KMS-11 (cell line): ENCODE measurements at regions not wholly inside any gene's neighbourhood (a gene's known extent, or its start where the extent isn't known, plus 50 kb on each side); places are given as distances from the start of the nearest gene placed in this dataset.
"Not testable (repeated sequence)": the region's sequence is repeated elsewhere in the genome, so short reads cannot be mapped to it uniquely, and the experiment has no call there.

Experiments used
- H2AFZ ChIP-seq: fragments of 200-600 bp; sonication (generic); 2 replicates; pipeline ENCODE4 v1.6.1; 2016; ENCODE audit warnings: antibody characterized with exemption, mixed run types, low read depth
- H3K27ac ChIP-seq: fragments of 200-600 bp; sonication (generic); 2 replicates; pipeline ENCODE4 v1.6.1; 2016; ENCODE audit warnings: mild to moderate bottlenecking, mixed run types
- H3K27me3 ChIP-seq: fragments of 200-600 bp; sonication (generic); 2 replicates; pipeline ENCODE4 v1.6.1; 2017; ENCODE audit warnings: mild to moderate bottlenecking, low read depth, mixed run types, moderate library complexity; ENCODE audit not compliant: insufficient read depth
- H3K36me3 ChIP-seq: fragments of 200-600 bp; sonication (generic); 2 replicates; pipeline ENCODE4 v1.6.1; 2017; ENCODE audit warnings: mild to moderate bottlenecking, mixed run types; ENCODE audit not compliant: insufficient read depth
- H3K4me1 ChIP-seq: fragments of 200-600 bp; sonication (generic); 2 replicates; pipeline ENCODE4 v1.6.1; 2016; ENCODE audit warnings: mild to moderate bottlenecking, low read depth, mixed run types; ENCODE audit not compliant: poor library complexity, severe bottlenecking
- H3K4me2 ChIP-seq: fragments of 200-600 bp; sonication (generic); 2 replicates; pipeline ENCODE4 v1.7.0; 2016; ENCODE audit warnings: mild to moderate bottlenecking, mixed run types
- H3K4me3 ChIP-seq: fragments of 200-600 bp; sonication (generic); IDR thresholded peaks from 2 replicates; pipeline ENCODE4 v1.6.1; 2017; ENCODE audit warnings: low read depth, low read length, mixed read lengths; ENCODE audit not compliant: insufficient read depth
- H3K79me2 ChIP-seq: fragments of 200-600 bp; sonication (generic); 2 replicates; pipeline ENCODE4 v1.6.1; 2016; ENCODE audit warnings: low read depth, mixed run types; ENCODE audit not compliant: insufficient read depth
- H3K9ac ChIP-seq: fragments of 200-600 bp; sonication (generic); 2 replicates; pipeline ENCODE4 v1.6.1; 2016; ENCODE audit warnings: mild to moderate bottlenecking, mixed run types
- H4K20me1 ChIP-seq: fragments of 200-600 bp; sonication (generic); 2 replicates; pipeline ENCODE4 v1.6.1; 2016; ENCODE audit warnings: mild to moderate bottlenecking, mixed run types; ENCODE audit not compliant: insufficient read depth
- TF ChIP-seq, protein P1 (sequence below): fragments of 200-600 bp; sonication (generic); conservative IDR thresholded peaks from 2 replicates; pipeline ENCODE4 v1.6.1; 2017; ENCODE audit warnings: low read depth, mild to moderate bottlenecking, antibody characterized with exemption, low read length, moderate library complexity, mixed read lengths

GRCh38 chr13:31385540-31385939 is 185.8 kb downstream of the B3GLCT start:
- H3K79me2 ChIP-seq = no peaks in the 10 kb centered on the region
- no peak overlapping the region for H3K4me3 ChIP-seq
- no peaks in the 10 kb centered on the region for H4K20me1 ChIP-seq
- no peak overlapping the region for H3K9ac ChIP-seq
- no peak overlapping the region for H3K27ac ChIP-seq
- H3K36me3 ChIP-seq = no peaks in the 10 kb centered on the region
- no peak overlapping the region for H2AFZ ChIP-seq
- TF ChIP-seq, protein P1, sequence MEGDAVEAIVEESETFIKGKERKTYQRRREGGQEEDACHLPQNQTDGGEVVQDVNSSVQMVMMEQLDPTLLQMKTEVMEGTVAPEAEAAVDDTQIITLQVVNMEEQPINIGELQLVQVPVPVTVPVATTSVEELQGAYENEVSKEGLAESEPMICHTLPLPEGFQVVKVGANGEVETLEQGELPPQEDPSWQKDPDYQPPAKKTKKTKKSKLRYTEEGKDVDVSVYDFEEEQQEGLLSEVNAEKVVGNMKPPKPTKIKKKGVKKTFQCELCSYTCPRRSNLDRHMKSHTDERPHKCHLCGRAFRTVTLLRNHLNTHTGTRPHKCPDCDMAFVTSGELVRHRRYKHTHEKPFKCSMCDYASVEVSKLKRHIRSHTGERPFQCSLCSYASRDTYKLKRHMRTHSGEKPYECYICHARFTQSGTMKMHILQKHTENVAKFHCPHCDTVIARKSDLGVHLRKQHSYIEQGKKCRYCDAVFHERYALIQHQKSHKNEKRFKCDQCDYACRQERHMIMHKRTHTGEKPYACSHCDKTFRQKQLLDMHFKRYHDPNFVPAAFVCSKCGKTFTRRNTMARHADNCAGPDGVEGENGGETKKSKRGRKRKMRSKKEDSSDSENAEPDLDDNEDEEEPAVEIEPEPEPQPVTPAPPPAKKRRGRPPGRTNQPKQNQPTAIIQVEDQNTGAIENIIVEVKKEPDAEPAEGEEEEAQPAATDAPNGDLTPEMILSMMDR = no peak
- H3K4me2 ChIP-seq = no peak overlapping the region
- no peaks in the 10 kb centered on the region for H3K27me3 ChIP-seq
- H3K4me1 ChIP-seq = no peaks in the 10 kb centered on the region

- Histone ChIP-seq H3K9ac (no peak overlapping the region), H4K20me1 (no peaks in the 10 kb centered on the region), H2AFZ (no peak overlapping the region), H3K27me3 (no peaks in the 10 kb centered on the region), H3K79me2 (no peaks in the 10 kb centered on the region), H3K4me2 (peak overlapping the region; percentile 42), H3K4me1 (peaks cover 22% of the 10 kb centered on the region), H3K36me3 (no peaks in the 10 kb centered on the region), H3K4me3 (no peak overlapping the region), H3K27ac (peak overlapping the region; percentile 57)
- TF ChIP-seq, protein P1 = no peak
Measured at GRCh38 chr13:31394506-31394905, 194.7 kb downstream of the B3GLCT start.

DNA sequence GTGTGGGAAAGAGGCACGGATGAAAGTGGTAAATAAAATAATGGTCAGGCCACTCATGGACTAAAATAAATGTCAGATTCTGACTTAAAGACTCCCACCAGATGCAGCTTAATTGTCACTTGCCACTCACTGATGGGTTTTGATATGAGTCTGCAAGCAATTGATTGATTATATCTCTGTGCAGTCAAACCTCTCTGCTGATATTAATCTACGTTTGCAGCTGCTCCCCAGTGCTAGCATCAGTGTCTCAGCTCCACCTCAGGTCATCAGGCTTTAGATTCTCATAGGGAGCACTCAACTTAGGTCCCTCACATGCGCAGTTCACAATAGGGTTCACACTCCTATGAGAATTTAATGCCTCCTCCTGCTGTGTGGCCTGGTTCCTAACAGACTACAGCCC is 195.3 kb downstream of the B3GLCT start:
- no peaks in the 10 kb centered on the region for H4K20me1 ChIP-seq
- peak overlapping the region; percentile 42 for H3K4me2 ChIP-seq
- peak overlapping the region; percentile 57 for H3K27ac ChIP-seq
- H3K4me1 ChIP-seq = peaks cover 22% of the 10 kb centered on the region
- no peaks in the 10 kb centered on the region for H3K27me3 ChIP-seq
- no peaks in the 10 kb centered on the region for H3K79me2 ChIP-seq
- H2AFZ ChIP-seq = peak overlapping the region; percentile 18
- no peak overlapping the region for H3K9ac ChIP-seq
- TF ChIP-seq, protein P1 = no peak
- no peak overlapping the region for H3K4me3 ChIP-seq
- H3K36me3 ChIP-seq = no peaks in the 10 kb centered on the region

GRCh38 chr13:31399690-31400089 is 199.9 kb downstream of the B3GLCT start:
- Histone ChIP-seq H3K4me3 (no peak overlapping the region), H3K4me1 (peaks cover 10% of the 10 kb centered on the region), H2AFZ (no peak overlapping the region), H3K4me2 (no peak overlapping the region), H3K27ac (no peak overlapping the region), H4K20me1 (no peaks in the 10 kb centered on the region), H3K9ac (no peak overlapping the region), H3K36me3 (no peaks in the 10 kb centered on the region), H3K79me2 (no peaks in the 10 kb centered on the region), H3K27me3 (no peaks in the 10 kb centered on the region)
- TF ChIP-seq, protein P1 = no peak

DNA sequence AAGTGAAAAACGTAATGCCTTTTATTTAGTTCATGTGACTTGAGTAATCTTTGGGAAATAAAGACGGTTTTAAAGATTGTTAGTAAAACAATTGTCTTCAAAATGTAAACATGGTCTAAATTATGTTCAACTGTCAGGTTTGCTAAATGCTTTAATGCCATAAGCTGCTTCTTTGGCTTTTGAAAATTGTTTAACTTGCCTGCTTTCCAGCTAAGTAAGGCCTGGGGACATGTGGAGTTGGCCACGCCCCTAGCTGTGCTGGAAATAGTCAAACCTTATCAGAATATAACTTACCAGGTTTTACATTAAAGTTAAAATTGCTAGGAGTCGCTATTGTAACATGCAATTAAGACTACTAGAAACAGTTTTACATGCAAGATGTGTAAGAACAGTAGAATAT is 203.9 kb downstream of the B3GLCT start:
- not testable (repeated sequence) for H3K36me3 ChIP-seq, H4K20me1 ChIP-seq, H3K27ac ChIP-seq, H3K79me2 ChIP-seq, H3K4me1 ChIP-seq, H3K27me3 ChIP-seq, H2AFZ ChIP-seq, H3K9ac ChIP-seq, H3K4me2 ChIP-seq, H3K4me3 ChIP-seq
